HG03039 (cell line): ENCODE measurements at regions not wholly inside any gene's neighbourhood (a gene's known extent, or its start where the extent isn't known, plus 50 kb on each side); places are given as distances from the start of the nearest gene placed in this dataset.
"Not testable (repeated sequence)": the region's sequence is repeated elsewhere in the genome, so short reads cannot be mapped to it uniquely, and the experiment has no call there.

ENCODE experiments used
- ATAC-seq: cut with Tn5 transposase; IDR thresholded peaks from one replicate; pipeline ENCODE4 v1.9.1; 2021; ENCODE audit warnings: mild to moderate bottlenecking, moderate library complexity; ENCODE audit not compliant: unreplicated experiment

DNA sequence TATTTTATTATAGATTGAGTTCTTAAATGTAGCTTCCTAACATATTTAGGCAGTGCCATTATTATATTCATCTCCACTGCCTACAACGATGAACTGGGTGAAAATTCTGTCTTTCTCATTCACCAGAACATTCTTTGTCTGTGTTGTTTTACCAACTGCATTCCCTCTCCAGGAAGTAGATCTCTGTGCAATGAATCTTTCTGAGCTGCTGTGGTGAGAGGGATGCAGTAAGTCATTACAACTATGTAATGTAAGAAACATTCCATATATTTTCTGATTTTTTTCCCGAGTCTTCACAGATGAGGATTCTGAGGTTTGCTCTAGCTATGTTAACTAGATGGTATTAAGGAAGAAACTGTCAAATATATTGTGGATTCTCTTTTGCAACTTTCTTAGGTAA, 811.9 kb upstream of the PCDH7 start:
- ATAC-seq: no peak

DNA sequence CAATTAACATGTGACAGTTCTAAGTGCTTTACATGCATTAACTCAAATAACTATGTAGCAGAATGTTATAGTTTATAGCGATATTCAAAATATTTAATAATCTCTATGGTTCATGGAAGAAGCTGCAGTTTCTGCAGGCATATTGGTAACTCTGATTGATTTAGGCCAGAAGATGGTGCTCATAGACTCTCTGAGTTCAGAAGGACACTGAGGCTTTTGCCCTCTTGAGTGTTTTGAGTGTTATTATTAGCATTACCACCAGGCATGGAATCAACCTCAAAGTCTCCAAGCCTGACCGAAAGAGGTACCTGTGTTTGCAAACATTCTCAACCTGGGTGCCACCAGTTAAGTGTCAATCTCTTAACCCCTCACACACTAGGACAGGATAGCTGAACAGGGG, 792.3 kb upstream of the PCDH7 start:
- ATAC-seq: no peak

DNA sequence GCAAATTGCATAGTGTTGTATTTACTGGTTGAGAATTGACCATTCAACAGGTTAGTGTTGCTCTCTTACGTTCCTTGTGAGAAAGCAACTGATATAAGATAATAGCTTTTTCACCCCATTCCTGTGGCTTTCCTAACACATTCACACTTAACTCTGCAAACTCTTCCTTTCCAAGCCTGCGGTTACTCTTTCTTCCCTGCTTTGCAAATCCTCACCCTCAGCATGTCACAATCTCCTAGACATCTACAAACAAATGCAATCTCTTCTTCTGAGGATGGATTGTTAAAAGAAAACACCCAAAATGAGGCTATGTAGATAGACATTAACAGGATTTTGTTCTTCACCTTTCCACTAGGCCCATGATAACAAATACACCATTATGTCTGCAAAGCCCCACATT, 771.7 kb upstream of the PCDH7 start:
- ATAC-seq: no peak

DNA sequence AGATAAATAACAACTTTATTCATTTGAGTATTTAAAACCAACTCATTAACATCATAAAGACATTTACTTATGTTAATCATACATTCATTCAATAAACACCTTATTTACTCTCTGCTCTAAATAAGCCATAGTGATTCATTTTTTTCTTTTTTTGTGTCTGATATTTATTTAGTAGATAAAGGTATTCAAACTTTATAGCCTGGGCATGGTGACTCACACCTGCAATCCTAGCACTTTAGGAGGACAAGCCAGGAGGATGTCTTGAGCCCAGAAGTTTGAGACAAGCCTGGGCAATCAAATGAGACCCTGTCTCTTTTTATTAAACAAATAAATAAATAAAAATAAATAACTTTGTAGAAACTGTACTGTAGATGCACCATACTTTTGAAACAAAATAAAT, 771.3 kb upstream of the PCDH7 start:
- no peak for ATAC-seq

DNA sequence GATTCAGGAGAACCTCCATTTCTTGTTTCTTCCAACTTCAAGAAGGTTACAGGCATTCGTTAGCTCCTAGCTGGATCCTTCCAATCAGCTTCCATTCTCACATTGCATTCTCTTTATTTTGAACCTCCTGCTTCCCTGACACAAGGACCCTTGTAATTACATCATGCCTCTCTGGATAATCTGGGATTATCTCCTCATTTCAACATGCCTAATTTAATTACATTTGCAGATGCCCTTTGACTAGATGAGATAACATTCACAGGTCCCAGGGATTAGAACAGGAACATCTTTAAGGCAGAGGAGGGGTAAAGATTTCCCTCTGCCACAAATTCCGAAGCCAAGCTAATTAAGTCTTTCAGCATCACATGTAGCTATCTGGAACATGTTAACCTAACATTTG, 753.8 kb upstream of the PCDH7 start:
- no peak for ATAC-seq

DNA sequence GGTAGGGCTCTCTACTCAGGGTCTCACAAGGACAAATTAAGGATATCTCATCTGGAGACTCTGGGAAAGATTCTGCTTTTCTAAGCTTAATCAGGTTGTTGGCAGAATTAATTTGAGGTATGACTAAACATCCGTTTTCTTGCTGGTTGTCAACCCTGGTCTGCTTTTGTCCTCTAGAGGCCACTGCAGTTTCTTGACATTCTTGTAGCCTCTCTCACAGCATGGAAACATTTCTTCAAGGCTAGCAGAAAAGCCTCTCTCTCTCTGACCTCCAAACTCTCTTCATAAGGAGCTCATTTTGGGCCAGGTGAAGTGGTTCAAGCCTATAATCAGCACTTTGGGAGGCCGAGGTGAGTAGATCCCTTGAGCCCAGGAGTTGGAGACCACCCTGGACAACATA, 749.5 kb upstream of the PCDH7 start:
- ATAC-seq: no peak

DNA sequence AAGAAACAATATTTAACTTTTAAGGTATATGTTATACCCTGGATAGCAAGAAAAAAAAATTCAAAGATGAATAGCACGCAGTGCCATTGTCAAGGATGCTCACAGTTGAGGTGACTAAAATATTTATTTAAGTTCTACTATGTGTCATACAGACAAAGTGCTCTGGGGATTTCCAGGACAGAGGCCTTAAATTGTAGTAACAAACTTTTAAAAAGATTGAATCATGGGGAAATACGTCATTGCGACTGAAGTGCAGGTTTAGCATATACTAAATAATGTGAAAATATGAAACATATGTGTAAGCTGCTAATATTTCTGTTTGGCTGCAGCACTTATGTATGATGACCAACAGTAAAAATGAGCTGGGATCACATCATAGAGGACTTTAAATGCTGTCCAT, 748.0 kb upstream of the PCDH7 start:
- no peak for ATAC-seq

DNA sequence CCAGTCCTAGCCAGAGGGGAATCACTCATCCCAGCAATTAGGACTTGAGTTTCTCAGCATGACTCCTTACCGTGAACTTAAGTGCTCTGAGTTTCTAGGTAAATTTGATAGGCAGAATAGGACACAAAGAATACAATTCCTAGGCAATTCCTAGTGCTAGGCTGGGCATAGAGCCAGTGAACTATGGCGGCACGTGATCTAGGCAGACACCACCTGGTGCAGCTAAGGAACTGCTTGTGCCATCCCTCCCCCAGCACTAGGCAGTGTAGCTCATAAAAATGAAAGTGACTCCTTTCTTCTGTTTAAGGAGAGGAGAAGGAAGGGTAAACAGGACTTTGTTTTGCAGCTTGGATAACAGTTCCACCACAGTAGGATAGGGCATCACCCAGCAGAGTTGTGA, 736.3 kb upstream of the PCDH7 start:
- ATAC-seq: no peak

DNA sequence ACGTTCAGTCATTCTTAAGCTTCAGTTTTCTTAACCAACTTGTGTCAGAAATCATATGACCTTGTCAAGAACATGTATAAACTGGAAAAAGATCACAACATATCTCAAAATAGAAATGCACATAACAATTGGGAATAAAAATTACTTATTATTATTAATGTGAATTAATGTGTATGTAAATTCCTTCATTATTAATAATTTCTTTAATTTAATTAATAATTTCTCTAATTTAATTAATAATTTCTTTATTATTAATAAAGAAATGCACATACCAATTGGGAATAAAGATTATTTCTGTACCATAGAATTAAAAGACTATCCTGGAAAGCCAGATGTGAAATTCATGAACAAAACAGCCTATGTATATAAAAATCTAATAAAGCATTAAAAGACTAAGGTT, 718.5 kb upstream of the PCDH7 start:
- ATAC-seq: no peak

DNA sequence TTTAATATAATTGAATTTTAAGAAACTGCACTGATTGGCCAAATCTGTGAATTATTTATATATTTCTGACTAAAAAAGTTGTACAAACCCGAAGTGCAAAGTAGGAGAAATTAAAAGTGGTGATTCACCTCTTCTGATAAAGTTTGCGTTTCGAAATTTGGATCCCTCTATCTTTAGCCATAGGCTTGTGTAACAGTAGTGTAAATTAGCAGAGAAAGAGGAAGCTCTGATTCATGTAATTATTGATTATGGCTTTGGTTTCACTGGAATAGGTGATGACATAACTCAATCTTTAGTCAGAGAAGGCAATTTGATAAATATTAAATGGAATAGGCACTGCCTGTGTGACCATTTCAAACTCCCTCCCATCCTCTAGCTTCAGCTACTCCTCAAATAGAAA, 717.8 kb upstream of the PCDH7 start:
- ATAC-seq: no peak

DNA sequence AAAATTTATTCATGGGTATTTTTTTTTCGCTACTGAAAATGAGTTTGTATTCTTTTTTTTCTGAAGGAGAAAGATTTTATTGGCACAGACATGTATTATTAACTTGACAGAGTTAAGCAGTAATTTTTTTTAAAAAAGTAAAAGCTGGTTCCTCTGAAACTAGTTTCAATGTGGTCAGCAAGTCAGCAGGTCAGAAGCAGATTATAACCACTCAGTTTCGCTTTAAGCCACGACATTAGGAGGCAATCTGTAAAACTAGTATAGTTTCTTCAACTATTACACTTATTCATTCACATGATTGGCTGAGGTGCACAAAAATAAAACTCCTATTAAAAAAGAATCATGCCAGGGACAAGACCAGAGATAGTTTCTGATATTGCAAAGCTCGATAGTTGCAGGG, 714.2 kb upstream of the PCDH7 start:
- no peak for ATAC-seq

DNA sequence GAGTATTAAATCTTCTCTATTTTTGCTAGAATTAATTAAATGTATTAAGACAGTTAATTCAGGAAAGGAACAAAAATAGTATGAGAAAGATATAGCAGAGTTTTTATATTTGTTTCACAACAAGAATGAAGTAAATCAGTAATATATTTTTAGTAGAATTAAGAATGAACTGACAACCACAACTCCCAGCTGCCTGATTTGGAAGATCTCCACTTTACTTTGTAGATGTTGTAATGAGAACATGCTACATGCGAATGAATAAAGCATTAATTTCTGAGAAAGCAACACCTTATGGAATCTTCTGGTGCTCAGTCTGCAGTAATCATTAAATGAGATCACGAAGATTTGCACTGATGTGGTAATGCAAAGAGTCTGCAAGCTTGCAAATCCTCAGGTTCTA, 695.6 kb upstream of the PCDH7 start:
- no peak for ATAC-seq

DNA sequence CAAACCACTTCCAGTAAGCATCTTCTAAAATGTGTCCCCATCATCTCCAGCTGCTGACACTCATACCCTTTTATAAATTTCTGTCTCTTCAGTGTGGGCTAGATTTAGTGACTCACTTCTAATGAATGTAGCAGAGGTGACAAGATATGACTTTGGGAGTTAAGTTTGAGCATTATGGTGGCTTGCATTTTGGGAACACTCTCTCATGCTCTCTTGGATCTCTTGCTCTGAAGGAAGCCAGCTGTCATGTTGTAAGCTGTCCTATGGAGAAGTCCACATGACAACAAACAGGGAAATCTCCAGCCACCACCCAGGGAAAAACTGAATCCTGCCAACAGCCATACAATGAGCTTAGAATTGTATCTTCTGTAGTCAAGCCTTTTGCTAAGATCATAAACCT, 691.3 kb upstream of the PCDH7 start:
- ATAC-seq: no peak

DNA sequence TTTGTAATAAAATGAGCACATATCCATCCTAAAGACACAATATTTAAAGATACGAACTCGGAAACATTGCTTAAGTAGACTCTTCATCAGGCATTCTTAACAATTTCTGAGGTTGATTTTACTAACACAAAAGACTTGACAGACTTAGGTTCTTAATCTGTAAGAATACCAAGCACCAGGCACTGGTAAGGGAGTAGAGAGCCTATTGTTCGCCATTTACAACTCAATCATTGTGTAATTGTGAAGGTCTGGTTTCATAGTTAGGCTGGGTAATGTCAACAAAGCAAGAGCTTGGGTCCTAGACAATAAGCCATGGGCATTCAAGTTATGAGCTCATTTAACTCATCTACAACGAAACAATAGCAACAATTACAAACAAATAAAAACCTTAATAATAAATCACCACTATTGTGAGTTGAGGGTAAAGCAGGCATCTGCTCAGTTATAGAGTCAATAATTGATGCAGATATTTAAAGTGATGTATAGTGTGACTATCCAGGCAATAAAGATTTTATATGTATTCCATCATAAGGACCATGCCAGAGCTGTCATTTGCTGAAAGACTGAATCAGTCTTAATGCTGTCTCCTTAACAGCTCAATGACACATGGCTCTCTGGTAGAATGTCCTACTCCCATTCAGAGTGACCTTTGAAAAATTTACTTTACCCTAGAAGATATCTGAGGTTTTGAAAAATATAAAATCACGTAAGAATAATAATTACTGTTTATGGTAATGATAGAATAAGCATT, 664.0 kb upstream of the PCDH7 start:
- no peak for ATAC-seq

DNA sequence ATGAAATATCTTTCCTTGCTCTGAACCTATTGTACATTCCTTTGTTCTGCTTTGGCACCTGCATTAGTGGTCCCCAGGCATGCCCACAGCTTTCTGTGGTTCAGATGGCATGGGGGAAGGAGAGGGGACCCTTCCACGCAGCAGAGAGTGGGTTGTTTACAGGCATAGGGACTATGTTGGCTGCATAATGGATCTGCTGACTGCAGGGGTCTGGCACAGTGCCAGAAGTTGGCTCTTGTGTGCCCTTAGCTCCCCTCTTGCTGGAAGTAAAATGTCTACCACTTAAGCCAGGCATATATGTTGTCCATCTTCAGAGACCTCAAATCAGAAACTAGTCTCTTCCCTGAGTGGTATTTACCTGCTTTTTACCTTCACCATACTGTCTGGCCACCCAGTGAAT, 651.9 kb upstream of the PCDH7 start:
- no peak for ATAC-seq

DNA sequence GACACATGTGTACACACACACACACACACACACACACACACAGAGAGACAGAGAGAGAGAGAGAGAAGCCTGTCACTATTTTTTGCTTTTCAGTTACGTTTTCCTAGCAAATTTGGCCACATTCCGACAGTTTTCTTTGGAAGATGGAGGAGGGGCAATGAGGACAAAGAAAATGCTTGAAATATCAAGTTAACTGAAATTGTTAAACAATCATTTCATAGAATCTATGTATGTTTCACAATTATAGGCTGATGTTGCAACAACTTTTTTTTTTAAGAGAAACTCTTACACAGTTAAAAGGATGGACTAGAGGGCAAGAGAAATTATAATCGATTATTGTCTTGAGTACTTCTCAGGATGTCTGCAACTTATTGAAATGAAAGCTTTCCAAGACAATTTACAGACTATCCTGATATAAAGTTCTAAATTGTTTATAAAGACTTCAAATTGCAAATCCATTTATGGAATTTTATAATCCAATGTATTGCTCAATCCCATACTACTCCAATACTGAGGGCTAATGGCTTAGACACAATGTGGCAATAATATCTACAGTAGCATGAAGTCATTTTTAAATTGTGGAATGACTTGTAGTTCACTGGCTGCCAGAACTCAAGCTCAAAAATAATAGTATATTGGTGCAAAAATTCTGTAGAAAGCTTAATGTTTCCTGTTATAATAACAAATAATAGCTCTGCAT, 647.0 kb upstream of the PCDH7 start:
- ATAC-seq: no peak

DNA sequence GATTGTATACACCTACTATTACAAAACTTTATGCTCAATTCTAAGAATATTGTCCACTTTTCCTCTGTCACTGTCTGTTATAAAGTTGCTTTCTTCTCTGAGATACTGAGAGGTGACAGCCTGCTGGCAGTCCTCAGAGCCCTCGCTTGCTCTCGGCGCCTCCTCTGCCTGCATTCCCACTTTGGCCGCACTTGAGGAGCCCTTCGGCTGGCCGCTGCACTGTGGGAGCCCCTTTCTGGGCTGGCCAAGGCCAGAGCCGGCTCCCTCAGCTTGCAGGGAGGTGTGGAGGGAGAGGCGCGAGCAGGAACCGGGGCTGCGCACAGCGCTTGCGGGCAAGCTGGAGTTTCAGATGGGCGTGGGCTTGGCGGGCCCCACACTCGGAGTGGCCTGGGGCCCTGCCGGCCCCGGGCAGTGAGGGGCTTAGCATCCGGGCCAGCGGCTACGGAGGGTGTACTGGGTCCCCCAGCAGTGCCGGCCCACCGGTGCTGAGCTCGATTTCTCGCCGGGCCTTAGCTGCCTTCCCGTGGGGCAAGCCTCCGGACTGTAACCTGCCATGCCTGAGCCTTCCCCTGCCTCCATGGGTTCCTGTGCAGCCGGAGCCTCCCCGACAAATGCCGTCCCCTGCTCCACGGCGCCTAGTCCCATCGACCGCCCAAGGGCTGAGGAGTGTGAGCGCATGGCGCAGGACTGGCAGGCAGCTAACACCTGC, 627.6 kb upstream of the PCDH7 start:
- not testable (repeated sequence) for ATAC-seq

DNA sequence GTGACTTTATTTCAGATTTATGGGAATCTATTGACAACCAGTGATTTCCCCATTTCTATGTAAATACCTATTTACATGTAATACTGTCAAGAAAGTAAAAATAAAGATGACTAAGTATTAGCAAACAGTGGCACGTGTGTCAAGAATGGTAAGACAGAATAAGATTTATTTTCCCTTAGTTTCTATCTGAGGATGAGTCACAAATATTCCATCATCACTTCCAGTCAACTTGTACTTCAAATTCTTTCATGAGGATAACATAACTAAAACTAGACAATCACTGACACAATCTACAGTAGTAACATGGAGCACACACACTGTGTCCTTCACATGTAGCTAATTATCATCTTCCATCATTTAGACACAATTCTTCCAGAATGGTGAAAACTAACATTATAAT, 625.3 kb upstream of the PCDH7 start:
- ATAC-seq: no peak

DNA sequence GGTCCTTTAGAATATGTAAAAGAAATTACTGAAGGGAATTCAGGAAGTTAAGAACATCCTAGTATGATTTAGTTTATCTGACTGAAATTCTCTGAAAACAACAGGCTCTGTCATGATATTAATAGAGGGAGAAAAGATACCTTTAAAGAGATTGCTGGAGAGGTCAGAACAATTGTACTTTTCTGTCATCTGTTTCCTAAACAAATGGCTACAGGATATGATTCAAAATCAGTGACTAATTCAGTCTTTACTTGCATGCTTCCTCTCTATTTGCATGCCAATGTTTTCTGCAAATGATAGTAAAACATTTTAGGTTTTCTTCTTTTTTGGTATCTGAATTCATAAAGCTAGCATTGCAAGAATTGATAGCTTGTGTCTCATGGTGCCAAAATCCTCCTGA, 616.7 kb upstream of the PCDH7 start:
- ATAC-seq: no peak

DNA sequence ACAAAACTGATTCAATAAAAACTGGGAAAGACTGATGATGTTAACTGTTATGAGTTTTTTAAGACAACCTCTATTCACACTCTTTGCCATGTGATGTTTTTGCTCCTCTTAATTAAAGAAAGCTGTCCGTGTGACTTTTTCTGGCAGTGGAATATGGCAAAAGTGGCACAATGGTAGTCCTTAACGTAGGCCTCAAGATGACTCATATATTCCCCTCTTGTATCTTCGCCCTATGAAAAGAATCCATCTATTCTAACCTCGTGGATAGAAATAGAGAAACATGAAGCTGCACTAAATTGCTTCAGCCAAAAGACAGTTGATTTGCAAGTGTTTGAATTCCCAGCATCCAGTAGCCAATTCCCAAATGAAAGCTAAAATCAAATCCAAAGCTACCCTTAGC, 603.8 kb upstream of the PCDH7 start:
- no peak for ATAC-seq

DNA sequence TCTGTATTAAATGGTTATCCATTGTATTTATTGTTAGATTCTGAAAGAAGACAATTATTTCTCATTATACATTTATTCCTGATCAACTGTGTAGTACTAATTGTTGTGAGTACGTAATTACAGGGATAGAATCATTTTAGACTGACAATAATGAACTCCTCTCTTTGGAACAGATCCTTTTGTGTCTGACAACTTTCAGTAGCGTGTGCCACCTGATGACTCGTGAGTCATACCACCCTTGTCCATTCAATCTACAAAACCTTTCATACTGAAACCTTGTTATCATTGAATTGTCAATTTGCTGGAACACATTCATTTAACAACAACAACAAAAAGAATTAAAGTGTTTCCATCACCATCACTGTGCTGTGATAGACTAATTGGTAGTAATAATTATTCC, 602.7 kb upstream of the PCDH7 start:
- no peak for ATAC-seq

DNA sequence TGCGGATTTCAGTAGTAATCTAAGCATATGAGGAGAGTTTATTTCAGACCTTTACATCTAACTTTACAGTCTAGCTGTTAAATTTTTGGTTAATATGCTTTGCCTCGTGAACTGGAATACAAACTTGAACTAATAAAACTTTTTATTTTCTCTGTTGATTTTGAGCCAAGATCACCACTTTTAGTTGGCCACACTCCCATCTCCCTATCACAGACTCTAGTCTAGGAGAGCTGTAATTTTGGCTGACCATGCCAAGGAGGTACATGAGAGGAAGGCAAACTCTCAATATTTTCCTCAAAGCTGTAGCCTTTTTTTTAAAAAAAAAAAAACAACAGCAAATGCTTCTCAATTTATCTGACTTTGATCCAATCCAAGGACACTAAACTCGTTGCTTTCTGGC, 597.5 kb upstream of the PCDH7 start:
- no peak for ATAC-seq
